Suppressor macrophage treated with lipopolysaccharide for 1 hour (primary cell): ENCODE measurements at regions not wholly inside any gene's neighbourhood (a gene's known extent, or its start where the extent isn't known, plus 50 kb on each side); places are given as distances from the start of the nearest gene placed in this dataset.
A peak's percentile ranks its signal among the peaks of the same experiment; 100 is the strongest.
"Not testable (repeated sequence)": the region's sequence is repeated elsewhere in the genome, so short reads cannot be mapped to it uniquely, and the experiment has no call there.

Source experiments
- DNase-seq, 3 donors: peaks; one replicate each; pipeline ENCODE4 v3.0.0-alpha.2; 2020 to 2022

DNA sequence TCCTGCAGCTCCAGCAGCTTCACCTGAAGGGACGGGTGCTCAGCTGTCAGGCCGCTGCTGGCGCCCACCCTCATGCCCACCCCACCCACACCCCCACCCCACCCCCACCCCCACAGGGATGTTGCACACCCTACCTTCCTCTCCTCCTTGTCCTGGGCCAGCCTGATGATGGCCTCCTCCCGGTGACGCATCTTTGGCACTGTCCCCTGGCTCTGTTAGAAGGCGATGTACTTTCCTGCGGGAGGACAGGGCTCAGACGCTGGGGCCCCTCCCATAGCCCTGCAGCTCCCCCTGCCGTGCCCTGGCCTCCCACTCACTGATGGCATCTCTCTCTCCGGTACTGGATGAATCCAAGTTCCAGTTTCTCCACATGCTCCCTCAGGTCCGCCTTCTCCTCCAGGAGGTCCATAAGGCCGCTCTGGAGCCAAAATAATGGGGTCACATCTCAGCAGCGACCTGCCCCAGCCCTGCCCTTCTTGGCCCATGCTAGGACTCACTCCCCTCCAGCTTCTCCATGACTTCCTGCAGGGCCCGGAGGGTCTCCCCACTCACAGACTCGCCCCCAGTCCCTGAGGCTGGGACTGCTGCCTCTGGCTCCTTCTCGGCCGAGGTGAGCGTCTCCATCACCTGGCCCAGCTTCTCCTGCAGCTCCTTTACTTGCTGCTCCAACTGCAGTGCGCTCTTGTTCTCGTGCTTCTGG is 55.2 kb downstream of the GOLGA8B start:
- not testable (repeated sequence) for DNase-seq

DNA sequence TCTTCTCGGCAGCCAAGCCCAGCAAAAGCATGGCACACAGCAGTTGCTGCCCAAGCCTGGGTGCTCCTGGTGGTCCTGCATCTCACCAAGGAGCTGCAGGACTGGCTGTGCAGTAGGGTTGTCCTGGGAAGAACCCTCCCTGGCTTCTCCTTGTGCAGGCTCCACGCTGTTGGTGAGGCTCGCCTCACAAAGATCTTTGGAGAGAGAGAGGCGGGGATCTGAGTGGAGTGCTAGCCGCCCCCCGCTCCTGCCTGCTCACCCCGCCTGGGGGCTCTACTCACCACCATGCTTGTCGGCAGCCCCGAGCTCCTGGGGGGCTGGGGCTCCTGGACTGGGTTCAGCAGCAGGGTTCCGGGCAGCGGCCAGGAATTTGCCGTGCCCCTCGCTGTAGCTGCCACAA is 55.8 kb downstream of the GOLGA8B start:
- DNase-seq: not testable (repeated sequence)

DNA sequence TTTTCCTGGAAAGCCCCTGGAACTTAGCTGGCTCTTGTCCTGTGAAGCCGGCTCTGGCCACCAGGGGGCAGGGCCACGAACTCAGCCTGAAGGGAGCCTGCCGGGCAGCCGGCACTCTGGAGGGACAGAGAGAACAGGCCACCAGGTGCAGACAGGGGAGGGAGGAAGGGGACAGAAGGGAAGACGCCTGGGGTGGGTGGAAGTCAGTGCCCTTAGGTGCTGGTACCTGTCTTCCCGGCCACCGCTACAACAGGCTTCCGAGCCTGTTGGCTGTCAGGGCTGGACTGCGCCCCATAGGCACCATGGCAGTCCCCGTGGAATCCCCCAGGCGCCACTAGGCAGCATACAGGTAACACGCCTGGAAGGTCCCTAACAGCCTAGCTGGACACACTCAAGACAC is 59.6 kb downstream of the GOLGA8B start:
- not testable (repeated sequence) for DNase-seq

DNA sequence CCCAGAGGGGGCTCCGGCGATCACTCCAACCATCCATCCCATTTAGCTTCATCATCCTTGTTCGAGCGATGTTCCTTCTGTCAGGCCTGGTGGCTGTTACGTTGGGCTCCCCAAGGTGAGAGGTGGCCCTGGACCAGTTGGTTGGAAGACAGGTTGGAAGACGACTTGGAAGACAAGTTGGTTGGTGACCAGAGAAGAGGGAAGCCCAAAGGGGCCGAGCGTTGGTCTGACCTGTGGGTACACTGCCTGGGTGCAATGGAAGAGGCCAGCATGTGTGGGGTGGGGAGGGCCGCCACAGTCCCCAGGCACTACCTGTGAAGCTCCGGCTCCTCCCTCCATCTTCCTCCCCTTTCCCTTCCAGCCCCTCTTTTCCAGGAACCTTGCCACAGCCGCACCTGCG is 60.9 kb downstream of the GOLGA8B start:
- DNase-seq: not testable (repeated sequence)

DNA sequence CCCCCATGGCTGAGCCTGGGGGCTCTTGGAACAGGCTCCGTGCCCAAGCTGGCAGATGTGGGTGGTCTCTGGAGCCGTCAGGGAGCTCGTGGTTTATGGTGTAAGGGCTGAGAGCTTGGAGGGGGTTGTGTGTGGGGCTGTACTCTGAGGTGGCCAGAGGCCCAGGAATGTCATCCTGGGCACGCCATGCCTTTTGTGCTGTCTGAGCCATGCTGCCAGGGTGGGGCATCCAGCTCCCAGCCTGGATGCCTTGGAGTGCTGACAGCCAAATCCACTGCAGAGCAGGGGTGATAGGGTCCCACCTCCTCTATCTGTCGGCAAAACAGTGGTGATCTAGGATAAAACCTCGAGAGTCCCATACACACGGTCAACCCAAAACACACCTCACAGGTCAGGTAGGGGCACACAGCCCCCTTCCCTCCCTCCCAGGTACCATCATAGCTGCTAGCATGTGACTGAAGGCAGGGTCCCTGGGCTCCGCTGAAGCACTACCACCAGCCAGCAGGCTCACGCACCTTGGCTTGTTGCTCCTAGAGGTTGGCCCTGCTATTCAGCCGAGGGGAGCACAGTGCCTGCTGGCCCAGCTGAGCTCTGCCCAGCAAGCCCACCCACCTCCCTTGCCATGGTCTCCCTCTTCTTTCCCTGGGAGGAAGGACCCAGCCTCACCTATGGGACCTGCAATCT is 61.5 kb downstream of the GOLGA8B start:
- DNase-seq: not testable (repeated sequence)

DNA sequence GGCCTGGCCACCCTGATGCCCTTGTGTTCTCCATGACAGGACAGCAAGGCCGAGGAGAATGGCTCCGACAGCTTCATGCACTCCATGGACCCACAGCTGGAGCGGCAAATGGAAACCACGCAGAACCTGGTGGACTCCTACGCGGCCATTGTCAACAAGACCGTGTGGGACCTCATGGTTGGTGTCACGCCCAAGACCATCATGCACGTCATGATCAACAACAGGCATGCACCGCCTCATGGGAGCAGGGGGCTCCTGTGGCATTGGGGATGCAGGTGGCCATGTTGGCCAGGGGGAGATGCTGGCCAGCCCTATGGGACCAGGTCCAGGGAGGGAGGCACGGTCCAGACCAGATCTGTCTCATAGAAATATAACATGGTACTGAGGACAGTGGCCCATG is 62.9 kb downstream of the GOLGA8B start:
- no peak for DNase-seq

DNA sequence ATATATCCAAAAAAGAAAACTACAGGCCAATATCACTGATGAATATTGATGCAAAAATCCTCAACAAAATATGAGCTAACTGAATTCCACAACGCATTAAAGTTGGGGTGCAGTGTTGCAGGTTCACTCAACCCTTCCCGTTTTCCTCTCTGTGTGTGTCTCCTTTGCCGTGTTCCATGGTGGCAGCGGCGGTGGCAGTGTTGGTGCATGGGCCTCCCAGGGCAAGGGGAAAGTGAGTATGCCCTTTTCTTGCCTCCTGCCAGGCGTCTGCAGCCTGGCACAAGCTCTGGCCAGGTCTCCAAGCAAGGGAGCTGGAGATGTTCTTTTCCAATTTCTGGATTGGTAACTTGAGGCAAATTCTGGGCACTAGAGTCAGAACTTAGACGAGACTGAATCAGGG is 63.4 kb downstream of the GOLGA8B start:
- not testable (repeated sequence) for DNase-seq

DNA sequence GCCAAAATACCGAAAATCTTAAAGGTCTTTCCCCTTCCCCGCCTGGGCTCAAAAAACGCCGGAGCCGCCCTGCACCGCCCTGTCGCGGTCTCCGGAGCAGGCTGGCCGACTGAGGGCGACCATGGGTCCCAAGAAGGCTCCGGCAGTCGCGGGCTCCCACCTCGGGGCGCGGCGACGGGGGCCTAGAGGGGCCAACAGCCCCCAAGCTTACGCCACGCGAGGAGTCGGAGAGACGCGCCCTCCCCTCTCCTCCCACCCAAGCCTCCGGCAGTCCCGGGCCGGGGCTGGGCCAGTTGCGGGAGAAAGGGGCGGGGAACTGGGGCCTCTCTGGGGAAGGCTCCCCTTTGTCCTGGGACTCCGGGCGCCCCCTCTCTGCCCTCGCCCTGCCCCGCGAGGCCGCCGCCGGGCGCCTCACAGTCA is 69.2 kb downstream of the GOLGA8B start:
- DNase-seq: peak in 2 of 3 donors; percentile 25 to 27

DNA sequence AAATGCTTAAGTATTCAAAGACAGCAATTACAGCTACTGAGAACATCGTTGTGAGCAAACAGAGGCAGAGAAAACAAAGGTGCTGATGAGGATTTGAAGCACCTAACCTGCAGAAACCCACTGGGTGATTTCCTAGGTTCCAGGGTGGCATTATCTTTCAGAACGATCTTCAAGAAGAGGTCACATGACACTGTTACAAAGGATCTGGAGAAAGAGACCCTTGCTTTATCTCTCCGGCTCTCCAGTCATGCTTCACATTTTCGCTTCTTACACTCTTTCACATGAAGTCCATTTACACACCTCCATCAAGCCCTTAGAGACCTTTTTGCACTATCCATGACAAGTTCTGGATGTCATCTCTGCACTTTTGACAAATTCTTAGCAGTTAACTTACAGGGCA is 70.8 kb downstream of the GOLGA8B start:
- no peak for DNase-seq

DNA sequence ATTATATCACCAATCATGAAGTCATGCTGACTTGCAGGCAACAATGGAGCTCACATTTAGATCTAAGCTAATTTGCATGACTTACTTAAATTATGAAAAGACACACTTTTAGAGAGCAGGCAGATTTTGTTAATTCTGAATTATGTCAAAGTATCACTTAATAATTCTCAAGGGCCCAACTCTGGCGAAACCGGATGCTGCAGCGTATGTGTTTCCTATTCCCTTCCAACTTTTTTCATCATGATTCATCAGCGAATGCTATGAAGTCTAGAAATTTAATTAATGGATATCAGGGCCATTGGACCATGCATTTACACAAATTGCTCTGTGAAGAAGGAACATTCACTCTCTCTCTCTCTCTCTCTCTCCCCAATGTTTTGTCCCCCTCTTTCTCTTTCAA is 63.5 kb upstream of the GOLGA8A start:
- no peak for DNase-seq

DNA sequence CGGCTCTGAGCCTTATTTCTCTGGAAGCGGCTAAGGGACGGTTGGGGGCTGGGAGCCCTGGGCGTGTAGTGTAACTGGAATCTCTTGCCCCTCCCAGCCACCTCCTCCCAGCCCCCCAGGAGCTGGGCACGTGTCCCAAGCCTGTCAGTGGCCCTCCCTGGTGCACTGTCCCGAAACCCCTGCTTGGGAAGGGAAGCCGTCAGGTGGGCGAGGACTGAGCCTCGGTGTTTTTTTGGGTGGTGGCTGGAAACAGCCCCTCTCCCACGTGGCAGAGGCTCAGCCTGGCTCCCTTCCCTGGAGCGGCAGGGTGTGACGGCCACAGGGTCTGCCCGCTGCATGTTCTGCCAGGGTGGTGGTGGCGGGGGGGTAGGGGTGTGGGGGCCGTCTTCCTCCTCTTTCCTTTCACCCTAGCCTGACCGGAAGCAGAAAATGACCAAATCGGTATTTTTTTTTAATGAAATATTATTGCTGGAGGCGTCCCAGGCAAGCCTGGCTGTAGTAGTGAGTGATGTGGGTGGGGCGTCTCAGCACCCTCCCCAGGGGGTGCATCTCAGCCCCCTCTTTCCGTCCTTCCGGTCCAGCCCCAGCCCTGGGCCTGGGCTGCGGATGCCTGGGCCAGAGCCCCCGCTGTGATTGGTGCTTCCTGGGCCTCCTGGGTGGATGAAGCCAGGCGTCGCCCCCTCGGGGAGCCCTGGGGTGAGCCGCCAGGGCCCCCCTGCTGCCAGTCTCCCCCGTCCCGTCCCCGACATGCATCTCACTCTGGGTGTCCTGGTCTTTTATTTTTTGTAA is 58.8 kb upstream of the GOLGA8A start:
- DNase-seq: no peak

DNA sequence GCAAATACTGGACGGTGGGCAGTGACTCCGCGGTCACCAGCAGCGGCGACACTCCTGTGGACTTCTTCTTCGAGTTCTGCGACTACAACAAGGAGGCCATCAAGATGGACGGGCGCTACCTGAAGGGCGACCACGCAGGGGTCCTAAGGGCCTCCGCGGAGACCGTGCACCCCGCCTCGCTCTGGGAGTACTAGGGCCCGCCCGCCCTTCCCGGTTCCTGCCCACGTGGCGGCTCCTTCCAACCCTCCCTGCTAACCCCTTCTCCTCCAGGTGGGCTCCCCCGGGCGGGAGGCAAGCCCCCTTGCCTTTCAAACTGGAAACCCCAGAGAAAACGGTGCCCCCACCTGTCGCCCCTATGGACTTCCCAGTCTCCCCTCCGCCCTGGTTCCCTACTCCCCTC is 58.1 kb upstream of the GOLGA8A start:
- not testable (repeated sequence) for DNase-seq

DNA sequence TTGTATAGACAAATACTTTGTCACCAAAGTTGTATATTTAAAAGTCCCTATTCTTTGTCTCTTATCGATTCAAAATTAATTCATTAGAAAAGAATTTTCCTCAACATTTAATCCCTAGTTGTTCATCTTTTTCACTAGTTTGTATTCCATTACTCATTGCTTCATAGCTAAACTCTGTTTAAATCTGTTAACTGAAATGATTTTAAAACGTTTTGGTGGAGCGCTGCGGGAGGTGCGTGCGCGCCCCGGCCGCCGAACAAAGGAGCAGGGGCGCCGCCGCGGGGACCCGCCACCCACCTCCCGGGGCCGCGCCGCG is 56.4 kb upstream of the GOLGA8A start:
- no peak for DNase-seq

DNA sequence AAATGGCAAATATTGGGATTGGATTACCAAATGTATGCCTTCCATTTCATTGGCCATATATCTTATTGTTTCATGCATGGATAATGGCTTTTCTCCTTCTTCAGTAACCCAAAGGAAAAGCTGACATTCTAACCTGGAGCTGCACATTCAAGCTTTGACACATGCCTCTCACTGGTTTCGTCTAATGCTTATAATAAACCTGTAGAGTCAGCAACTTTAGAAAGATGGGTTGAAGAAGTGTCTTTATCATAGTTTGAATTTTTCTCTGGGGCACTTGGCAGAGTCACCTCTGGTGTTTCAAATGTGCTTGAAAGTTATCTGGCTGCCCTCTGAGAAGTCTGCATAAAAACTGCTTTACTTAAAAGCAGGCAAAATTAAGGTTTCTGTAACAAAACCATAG is 55.4 kb upstream of the GOLGA8A start:
- DNase-seq: no peak

DNA sequence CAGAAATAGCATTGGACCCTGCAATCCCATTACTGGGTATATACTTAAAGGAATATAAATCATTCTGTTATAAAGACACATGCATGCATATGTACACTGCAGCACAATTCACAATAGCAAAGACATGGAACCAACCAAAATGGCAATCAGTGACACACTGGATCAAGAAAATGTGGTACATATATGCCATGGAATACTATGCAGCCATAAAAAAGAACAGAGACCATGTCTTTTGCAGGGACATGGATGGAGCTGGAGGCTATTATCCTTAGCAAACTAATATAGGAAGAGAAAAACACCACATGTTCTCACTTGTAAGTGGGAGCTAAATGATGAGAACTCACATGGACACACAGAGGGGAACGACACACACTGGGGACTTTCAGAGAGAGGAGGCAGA is 53.9 kb upstream of the GOLGA8A start:
- not testable (repeated sequence) for DNase-seq

DNA sequence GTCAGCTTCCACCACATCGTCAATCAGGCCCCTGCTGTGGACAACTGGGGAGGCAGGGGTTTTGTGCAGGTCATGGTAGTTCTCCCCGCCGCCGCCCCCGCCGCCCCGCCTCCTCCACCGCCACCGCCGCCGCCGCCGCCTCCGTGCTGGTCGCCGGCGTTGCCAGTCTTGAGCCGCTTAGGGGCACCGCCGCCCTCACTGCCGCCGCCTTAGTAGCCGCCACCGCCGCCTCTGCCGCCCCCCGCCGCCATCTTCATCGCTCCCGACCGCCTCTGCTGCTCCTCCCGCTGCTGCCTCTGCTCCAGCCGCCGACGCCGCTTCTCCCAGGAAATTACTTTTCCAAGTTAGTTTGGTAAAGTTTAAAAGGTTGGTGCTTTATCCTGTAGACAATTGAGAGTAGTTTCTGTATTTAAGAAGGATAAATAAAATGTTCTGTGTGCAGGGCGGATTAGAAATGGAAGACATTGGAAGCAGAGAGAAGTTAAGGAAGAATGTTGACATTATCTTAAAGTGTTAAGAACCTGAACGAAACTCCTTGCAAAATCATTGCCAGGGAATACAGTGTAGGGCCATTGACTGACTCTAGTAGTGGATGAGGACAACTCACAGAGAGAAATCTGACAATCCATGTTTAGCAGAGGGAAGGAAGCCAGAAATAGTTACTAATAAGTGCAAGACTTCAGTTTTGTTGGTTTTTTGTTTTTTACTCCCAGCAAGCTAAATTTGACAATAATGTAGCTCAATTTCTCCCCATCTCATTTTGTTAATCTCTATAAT is 53.0 kb upstream of the GOLGA8A start:
- DNase-seq: no peak

DNA sequence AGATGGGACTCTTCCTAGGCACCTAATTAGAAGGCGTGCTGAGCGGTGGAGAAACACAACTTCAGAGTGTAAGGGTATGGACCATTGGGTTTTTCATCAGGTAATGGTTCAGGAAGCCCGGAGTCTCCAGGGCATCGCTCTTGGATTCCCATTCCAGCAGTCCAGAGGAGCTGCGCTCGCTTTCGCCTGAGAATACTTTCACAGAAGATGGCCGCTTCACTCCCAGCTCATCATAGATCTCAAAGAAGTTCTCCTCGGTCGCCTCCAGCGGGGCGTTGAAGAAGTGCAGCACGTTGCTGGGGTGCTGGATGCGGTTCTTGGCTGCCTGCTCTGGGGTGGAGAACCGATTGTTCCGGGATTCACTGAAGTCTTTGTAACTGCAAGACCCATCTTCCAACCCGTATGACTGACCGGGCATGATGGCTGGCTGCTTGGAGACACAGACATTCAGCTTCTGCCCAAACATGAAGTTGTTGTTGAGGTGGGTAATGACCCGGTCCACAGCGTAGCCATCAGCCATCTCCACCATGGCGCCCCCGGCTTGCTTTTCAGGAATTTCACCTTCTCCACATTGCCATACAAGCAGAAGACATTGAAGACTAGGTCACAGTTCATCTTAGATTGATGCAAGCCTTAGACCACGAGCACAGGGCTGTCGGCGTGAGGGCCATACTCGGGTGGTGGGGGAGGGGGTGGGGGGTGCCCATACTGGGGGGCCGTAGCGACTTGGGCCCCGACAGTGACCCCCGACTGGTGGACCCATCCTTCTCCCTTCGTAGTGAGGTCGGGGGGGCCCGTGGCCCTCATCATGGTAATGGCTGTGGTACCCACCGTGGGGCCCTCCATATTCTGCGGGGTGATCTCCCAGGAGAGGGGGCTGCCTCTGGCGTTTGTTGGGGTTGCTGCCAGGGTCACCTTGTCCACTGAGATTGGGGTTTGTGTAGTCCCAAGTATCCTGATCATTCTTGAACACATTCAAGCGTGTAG is 51.7 kb upstream of the GOLGA8A start:
- DNase-seq: not testable (repeated sequence)
